Activated naive CD4-positive, alpha-beta T cell treated with anti-CD3 and anti-CD28 coated beads, Interleukin-2, amount 50 U/mL, for 16 hours (primary cell): ENCODE measurements at regions not wholly inside any gene's neighbourhood (a gene's known extent, or its start where the extent isn't known, plus 50 kb on each side); places are given as distances from the start of the nearest gene placed in this dataset.

Experiments
- DNase-seq: peaks from one replicate; pipeline ENCODE4 v3.0.0-alpha.2; 2020

DNA sequence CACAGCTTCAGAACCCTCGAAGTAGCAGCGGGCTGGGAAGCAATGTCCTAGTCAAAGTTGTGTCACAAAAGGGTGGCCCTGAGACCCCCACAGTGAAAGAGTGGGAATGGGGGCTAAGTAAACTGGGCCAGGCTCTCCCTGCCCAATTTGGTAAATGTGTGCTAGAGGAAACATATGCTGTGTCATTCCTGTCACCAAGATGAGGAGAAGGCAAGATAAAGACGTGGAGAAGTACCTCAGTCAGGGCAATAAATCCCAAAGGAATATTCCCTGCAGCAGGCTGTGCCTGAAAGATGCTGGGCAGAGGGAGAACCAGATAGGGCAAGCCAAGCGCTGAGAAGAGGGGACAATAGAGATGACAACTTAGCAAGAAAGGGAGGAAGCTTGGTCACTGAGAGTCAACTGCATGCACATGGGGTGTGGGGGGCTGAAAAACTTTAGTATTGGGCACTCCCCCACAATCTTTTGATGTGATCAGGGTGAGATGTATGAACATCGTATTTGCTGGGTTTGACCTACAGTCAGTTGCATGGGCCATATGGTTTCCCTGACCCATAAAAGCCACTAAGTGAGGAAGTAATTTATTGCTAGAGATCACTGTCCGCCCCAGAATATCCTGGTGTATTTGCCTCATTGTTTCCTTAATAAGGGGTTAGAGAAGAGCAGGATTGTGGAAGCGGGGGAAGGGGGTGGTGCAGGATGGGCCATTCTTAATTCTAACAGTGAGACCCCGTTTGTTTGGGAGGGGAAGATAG lies 49.9 kb upstream of the CXCR4 start:
- DNase-seq = no peak
